ENCODE measurements at regions not wholly inside any gene's neighbourhood (a gene's known extent, or its start where the extent isn't known, plus 50 kb on each side); places are given as distances from the start of the nearest gene placed in this dataset.

DNA sequence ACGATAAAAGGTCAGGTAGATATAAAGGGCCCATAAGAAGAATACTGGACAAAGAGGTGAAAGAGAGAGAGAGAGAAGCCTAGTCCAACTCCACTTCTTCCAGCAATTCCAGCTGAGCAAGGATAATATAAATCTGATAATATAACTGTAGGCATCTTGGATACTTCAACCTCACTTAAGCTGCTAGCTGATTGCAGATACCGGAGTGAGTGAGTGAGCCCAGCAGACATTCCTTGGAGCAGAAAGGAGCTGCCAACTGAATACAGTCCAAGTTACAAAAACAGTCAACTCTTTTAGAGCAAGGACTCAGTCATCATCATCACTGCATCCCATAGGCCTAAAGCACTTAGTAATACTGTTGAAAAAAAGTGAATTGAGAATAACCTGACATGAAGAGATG lies 387.6 kb downstream of the SLITRK6 start:
- no peaks in the 10 kb centered on the region for H3K36me3 ChIP-seq
- TF ChIP-seq EP300 (IDR thresholded peaks at IDR 0.05) (no peak), POLR2A (IDR thresholded peaks at IDR 0.05) (no peak)
- TF ChIP-seq, protein P1, sequence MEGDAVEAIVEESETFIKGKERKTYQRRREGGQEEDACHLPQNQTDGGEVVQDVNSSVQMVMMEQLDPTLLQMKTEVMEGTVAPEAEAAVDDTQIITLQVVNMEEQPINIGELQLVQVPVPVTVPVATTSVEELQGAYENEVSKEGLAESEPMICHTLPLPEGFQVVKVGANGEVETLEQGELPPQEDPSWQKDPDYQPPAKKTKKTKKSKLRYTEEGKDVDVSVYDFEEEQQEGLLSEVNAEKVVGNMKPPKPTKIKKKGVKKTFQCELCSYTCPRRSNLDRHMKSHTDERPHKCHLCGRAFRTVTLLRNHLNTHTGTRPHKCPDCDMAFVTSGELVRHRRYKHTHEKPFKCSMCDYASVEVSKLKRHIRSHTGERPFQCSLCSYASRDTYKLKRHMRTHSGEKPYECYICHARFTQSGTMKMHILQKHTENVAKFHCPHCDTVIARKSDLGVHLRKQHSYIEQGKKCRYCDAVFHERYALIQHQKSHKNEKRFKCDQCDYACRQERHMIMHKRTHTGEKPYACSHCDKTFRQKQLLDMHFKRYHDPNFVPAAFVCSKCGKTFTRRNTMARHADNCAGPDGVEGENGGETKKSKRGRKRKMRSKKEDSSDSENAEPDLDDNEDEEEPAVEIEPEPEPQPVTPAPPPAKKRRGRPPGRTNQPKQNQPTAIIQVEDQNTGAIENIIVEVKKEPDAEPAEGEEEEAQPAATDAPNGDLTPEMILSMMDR (IDR thresholded peaks at IDR 0.05) = no peak
- intact Hi-C loops (cut with DNase I) = no loop called here
- no peak for DNase-seq
- no peaks in the 10 kb centered on the region for H3K9me3 ChIP-seq
- WGBS, 3 donors = 80 to 81% (median 81%) methylated on average over 2 of the region's 2 CpGs
- no peaks in the 10 kb centered on the region for H3K27me3 ChIP-seq
- H3K4me3 ChIP-seq = no peak overlapping the region
- H3K27ac ChIP-seq = no peak overlapping the region
- H3K4me1 ChIP-seq (ENCODE audit: insufficient read depth) = no peaks in the 10 kb centered on the region

DNA sequence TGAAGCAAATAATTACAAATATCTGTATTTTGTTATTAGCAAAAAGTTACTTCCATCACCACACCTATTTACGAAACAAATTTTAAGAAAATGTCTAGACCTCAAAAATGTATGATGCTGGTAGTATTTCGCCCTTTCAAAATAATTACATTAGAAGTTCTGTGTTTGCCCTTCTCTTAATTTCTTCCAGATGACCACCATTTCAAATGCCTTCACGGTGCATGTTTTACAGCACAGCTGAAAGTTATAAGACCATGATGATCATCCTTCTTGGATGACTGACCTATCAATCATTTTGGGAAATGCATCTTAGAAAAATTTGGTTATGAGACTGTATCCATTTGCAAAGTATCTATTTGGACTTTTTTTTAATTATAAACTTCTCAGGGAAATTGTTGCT lies 390.8 kb downstream of the SLITRK6 start:
- TF ChIP-seq EP300 (IDR thresholded peaks at IDR 0.05) (no peak), POLR2A (IDR thresholded peaks at IDR 0.05) (no peak)
- TF ChIP-seq, protein P1 (IDR thresholded peaks at IDR 0.05) = no peak
- no peaks in the 10 kb centered on the region for H3K4me1 ChIP-seq (ENCODE audit: insufficient read depth)
- H3K36me3 ChIP-seq = no peaks in the 10 kb centered on the region
- H3K4me3 ChIP-seq = no peak overlapping the region
- no peaks in the 10 kb centered on the region for H3K9me3 ChIP-seq
- 83 to 90% (median 88%) methylated on average over 3 of the region's 3 CpGs for WGBS, 3 donors
- no peak overlapping the region for H3K27ac ChIP-seq
- no peak for DNase-seq
- H3K27me3 ChIP-seq = no peaks in the 10 kb centered on the region
- intact Hi-C loops (cut with DNase I) = no loop called here

DNA sequence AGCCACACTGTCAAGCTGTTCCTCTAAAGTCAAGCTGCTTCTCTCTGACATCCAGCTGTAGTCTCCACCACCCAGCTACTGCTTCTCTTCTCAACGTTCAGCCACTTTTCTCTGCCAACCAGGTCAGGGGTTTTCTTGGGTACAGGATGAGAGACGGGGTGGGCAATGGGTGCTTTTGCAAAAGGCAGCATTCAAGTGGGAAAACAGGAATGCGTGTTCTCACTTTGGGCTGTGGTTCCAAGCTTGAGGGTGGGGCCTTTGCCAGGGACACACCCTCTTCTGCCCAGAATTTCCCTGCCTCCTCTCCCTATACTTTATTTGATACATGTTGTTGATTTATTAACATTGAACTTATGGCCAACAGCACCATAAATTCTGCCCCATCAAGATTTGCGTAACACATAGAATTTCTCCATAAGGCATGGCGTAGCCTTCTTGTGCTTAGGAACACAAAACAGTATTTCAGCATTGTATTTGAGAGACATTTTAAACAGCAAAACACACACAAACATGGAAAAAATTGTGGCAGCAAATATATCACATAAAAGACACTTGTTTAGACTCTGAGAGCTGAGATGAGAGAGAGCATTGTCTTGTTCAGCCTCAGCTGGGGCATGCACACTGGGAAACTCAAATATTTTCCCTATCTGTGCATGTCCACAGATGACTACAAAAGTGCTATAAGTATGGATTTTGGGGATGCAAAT lies 392.8 kb downstream of the SLITRK6 start:
- WGBS, 3 donors = 86 to 93% (median 86%) methylated on average over 5 of the region's 5 CpGs
- H3K9me3 ChIP-seq = no peaks in the 10 kb centered on the region
- H3K27ac ChIP-seq = no peak overlapping the region

DNA sequence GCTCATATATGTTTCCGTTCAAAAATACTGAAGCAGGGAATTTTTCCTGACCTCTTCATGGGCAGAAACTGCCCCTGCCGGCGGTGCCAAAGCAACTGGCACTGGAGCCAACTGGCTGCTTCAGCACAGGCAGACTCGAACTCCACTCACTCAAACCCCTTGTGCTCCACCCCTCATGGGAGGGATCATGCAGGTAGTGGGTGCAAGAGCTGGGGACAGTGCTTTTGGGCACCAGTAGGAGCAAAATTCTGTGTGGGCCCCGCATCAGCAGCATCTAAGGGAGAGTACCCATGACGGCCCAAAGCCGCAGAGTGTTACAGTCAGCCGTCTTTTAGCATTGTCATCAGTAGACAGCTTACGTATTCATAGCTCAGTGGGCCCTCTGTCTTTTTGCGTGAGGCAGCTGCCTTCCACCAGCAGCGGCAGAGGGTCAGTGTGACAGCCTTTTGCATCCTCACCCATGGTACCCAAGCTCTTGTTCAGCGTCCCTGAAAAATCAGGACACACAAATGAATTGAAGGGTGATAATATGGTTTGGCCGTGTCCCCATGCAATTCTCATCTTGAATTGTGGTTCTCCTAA lies 393.8 kb downstream of the SLITRK6 start:
- DNase-seq = no peak
- no peaks in the 10 kb centered on the region for H3K9me3 ChIP-seq
- H3K4me1 ChIP-seq (ENCODE audit: insufficient read depth) = no peaks in the 10 kb centered on the region
- intact Hi-C loops (cut with DNase I) = no loop called here
- 90 to 92% (median 91%) methylated on average over 13 of the region's 13 CpGs for WGBS, 3 donors
- no peaks in the 10 kb centered on the region for H3K27me3 ChIP-seq
- no peaks in the 10 kb centered on the region for H3K36me3 ChIP-seq
- no peak overlapping the region for H3K4me3 ChIP-seq
- H3K27ac ChIP-seq = no peak overlapping the region
- TF ChIP-seq EP300 (IDR thresholded peaks at IDR 0.05) (no peak), POLR2A (IDR thresholded peaks at IDR 0.05) (no peak)
- TF ChIP-seq, protein P1 (IDR thresholded peaks at IDR 0.05) = no peak

More for the DNA sequence above, 392.8 kb downstream of the SLITRK6 start:
- Histone ChIP-seq H3K27me3 (no peaks in the 10 kb centered on the region), H3K36me3 (no peaks in the 10 kb centered on the region), H3K4me1 (ENCODE audit: insufficient read depth) (no peaks in the 10 kb centered on the region), H3K4me3 (no peak overlapping the region)
- intact Hi-C loops (cut with DNase I) = no loop called here
- TF ChIP-seq, protein P1 (IDR thresholded peaks at IDR 0.05) = no peak
- no peak for TF ChIP-seq EP300 (IDR thresholded peaks at IDR 0.05)
- TF ChIP-seq POLR2A (IDR thresholded peaks at IDR 0.05) = no peak
- no peak for DNase-seq
